HK-2 (cell line): ENCODE measurements at regions not wholly inside any gene's neighbourhood (a gene's known extent, or its start where the extent isn't known, plus 50 kb on each side); places are given as distances from the start of the nearest gene placed in this dataset.
"Not testable (repeated sequence)": the region's sequence is repeated elsewhere in the genome, so short reads cannot be mapped to it uniquely, and the experiment has no call there.

Source experiments
- DNase-seq: peaks from one replicate; pipeline ENCODE4 v3.0.0-alpha.2; 2018; ENCODE audit not compliant: unreplicated experiment

GRCh38 chr4:189658831-189659230, 281.8 kb upstream of the FRG1 start:
- not testable (repeated sequence) for DNase-seq

- no peak for DNase-seq
Observed at GRCh38 chr4:189659287-189659686, 281.4 kb upstream of the FRG1 start.

GRCh38 chr4:189660722-189661360, 279.8 kb upstream of the FRG1 start:
- no peak for DNase-seq

GRCh38 chr4:189664693-189665250, 275.9 kb upstream of the FRG1 start:
- DNase-seq = no peak

GRCh38 chr4:189665712-189666305, 274.9 kb upstream of the FRG1 start:
- not testable (repeated sequence) for DNase-seq

GRCh38 chr4:189667386-189667785, 273.3 kb upstream of the FRG1 start:
- not testable (repeated sequence) for DNase-seq

- DNase-seq = not testable (repeated sequence)
Observed at GRCh38 chr4:189697675-189698245, 242.9 kb upstream of the FRG1 start.

GRCh38 chr4:189703000-189703399, 237.7 kb upstream of the FRG1 start:
- DNase-seq = not testable (repeated sequence)

GRCh38 chr4:189706821-189707220, 233.9 kb upstream of the FRG1 start:
- DNase-seq = not testable (repeated sequence)

GRCh38 chr4:189707227-189707626, 233.4 kb upstream of the FRG1 start:
- DNase-seq = not testable (repeated sequence)

GRCh38 chr4:189711956-189712355, 228.7 kb upstream of the FRG1 start:
- not testable (repeated sequence) for DNase-seq

GRCh38 chr4:189721016-189721993, 219.4 kb upstream of the FRG1 start:
- not testable (repeated sequence) for DNase-seq

- DNase-seq = not testable (repeated sequence)
Observed at GRCh38 chr4:189722324-189723003, 218.2 kb upstream of the FRG1 start.

- DNase-seq = not testable (repeated sequence)
Observed at GRCh38 chr4:189727982-189728638, 212.6 kb upstream of the FRG1 start.

- DNase-seq = not testable (repeated sequence)
Observed at GRCh38 chr4:189731989-189732388, 208.7 kb upstream of the FRG1 start.

GRCh38 chr4:189733507-189733906, 207.2 kb upstream of the FRG1 start:
- not testable (repeated sequence) for DNase-seq

GRCh38 chr4:189734648-189735267, 205.9 kb upstream of the FRG1 start:
- DNase-seq = not testable (repeated sequence)

GRCh38 chr4:189736656-189737055, 204.0 kb upstream of the FRG1 start:
- not testable (repeated sequence) for DNase-seq

- not testable (repeated sequence) for DNase-seq
Observed at GRCh38 chr4:189740118-189740517, 200.6 kb upstream of the FRG1 start.

- DNase-seq = no peak
Observed at GRCh38 chr4:189740873-189741272, 199.8 kb upstream of the FRG1 start.
